Prostate gland (tissue), 2 donors: ENCODE measurements at regions not wholly inside any gene's neighbourhood (a gene's known extent, or its start where the extent isn't known, plus 50 kb on each side); places are given as distances from the start of the nearest gene placed in this dataset.

Experiments used
- CTCF ChIP-seq, 4 experiments: fragments of 200-600 bp in 2 of 4; fragments of 450-650 bp in 2 of 4; sonication (generic) in 2 of 4; IDR thresholded peaks; 1 replicate in 3 of 4; 2 replicates in 1 of 4; pipeline ENCODE4 v1.5.1; 2016 to 2019; ENCODE audit warnings: antibody characterized with exemption in 4 of 4, mild to moderate bottlenecking in 2 of 4, moderate library complexity in 2 of 4
- POLR2A ChIP-seq: fragments of 450-650 bp; IDR thresholded peaks from one replicate; pipeline ENCODE4 v1.6.1; 2016; ENCODE audit warnings: antibody characterized with exemption, mild to moderate bottlenecking

GRCh38 chr18:37963837-37964236, 398.2 kb upstream of the CELF4 start:
- TF ChIP-seq POLR2A (no peak), CTCF (IDR thresholded peaks at IDR 0.05) (no peak)
